Retina (tissue), 1 donor: ENCODE measurements at regions not wholly inside any gene's neighbourhood (a gene's known extent, or its start where the extent isn't known, plus 50 kb on each side); places are given as distances from the start of the nearest gene placed in this dataset.
"Not testable (repeated sequence)": the region's sequence is repeated elsewhere in the genome, so short reads cannot be mapped to it uniquely, and the experiment has no call there.

ENCODE experiments used
- DNase-seq: peaks from one replicate; pipeline ENCODE4 v3.0.0-alpha.2; 2016

GRCh38 chr13:44652962-44653660 lies 77.0 kb upstream of the TSC22D1 start:
- DNase-seq: peak; percentile 25

- no peak for DNase-seq
Observed at GRCh38 chr13:44652168-44652567, 76.0 kb upstream of the TSC22D1 start.

GRCh38 chr13:44651724-44652123 lies 75.6 kb upstream of the TSC22D1 start:
- DNase-seq: no peak

GRCh38 chr13:44651209-44651608 lies 75.1 kb upstream of the TSC22D1 start:
- DNase-seq: no peak

- no peak for DNase-seq
Observed at GRCh38 chr13:44649834-44650233, 73.7 kb upstream of the TSC22D1 start.

GRCh38 chr13:44649104-44649428 lies 72.9 kb upstream of the TSC22D1 start:
- DNase-seq: no peak

GRCh38 chr13:44648392-44649103 lies 72.4 kb upstream of the TSC22D1 start:
- DNase-seq: peak; percentile 18

- DNase-seq: not testable (repeated sequence)
Observed at GRCh38 chr13:44647560-44647959, 71.4 kb upstream of the TSC22D1 start.

- DNase-seq: no peak
Observed at GRCh38 chr13:44646044-44646443, 69.9 kb upstream of the TSC22D1 start.

GRCh38 chr13:44643256-44643655 lies 67.1 kb upstream of the TSC22D1 start:
- no peak for DNase-seq

GRCh38 chr13:44637581-44637980 lies 61.5 kb upstream of the TSC22D1 start:
- no peak for DNase-seq

GRCh38 chr13:44629465-44630183 lies 53.5 kb upstream of the TSC22D1 start:
- no peak for DNase-seq

- DNase-seq: not testable (repeated sequence)
Observed at GRCh38 chr13:44628826-44629225, 52.7 kb upstream of the TSC22D1 start.

- no peak for DNase-seq
Observed at GRCh38 chr13:44627441-44627840, 51.3 kb upstream of the TSC22D1 start.

GRCh38 chr13:44626176-44626575 lies 50.0 kb upstream of the TSC22D1 start:
- no peak for DNase-seq
